ENCODE measurements at regions not wholly inside any gene's neighbourhood (a gene's known extent, or its start where the extent isn't known, plus 50 kb on each side); places are given as distances from the start of the nearest gene placed in this dataset.

GRCh38 chr14:89660166-89660565 is 243.1 kb upstream of the FOXN3 start:
- TF ChIP-seq CTCF (IDR thresholded peaks at IDR 0.05): no peak
- peaks cover 0 to 19% of the 10 kb centered on the region in 2 donors for H3K4me1 ChIP-seq
- H3K4me3 ChIP-seq: no peak overlapping the region
- peak overlapping the region; percentile 71 to 74 for H3K27ac ChIP-seq
- no peaks in the 10 kb centered on the region for H3K9me3 ChIP-seq
- DNase-seq (ENCODE audit: low spot score): no peak
- no peaks in the 10 kb centered on the region for H3K27me3 ChIP-seq
- no peaks in the 10 kb centered on the region for H3K36me3 ChIP-seq

- Histone ChIP-seq H3K4me1 (peaks cover 0 to 19% of the 10 kb centered on the region in 2 donors), H3K36me3 (no peaks in the 10 kb centered on the region), H3K9me3 (no peaks in the 10 kb centered on the region), H3K27me3 (no peaks in the 10 kb centered on the region), H3K27ac (peak overlapping the region; percentile 44 to 74), H3K4me3 (no peak overlapping the region)
- no peak for DNase-seq (ENCODE audit: low spot score)
- no peak for TF ChIP-seq CTCF (IDR thresholded peaks at IDR 0.05)
These were observed 242.1 kb upstream of the FOXN3 start for GRCh38 chr14:89658977-89659670.

GRCh38 chr14:89657014-89657413 is 240.0 kb upstream of the FOXN3 start:
- H3K27ac ChIP-seq: no peak overlapping the region
- no peak for TF ChIP-seq CTCF (IDR thresholded peaks at IDR 0.05)
- H3K4me3 ChIP-seq: no peak overlapping the region
- no peak for DNase-seq (ENCODE audit: low spot score)
- H3K27me3 ChIP-seq: no peaks in the 10 kb centered on the region
- no peaks in the 10 kb centered on the region for H3K36me3 ChIP-seq
- no peaks in the 10 kb centered on the region for H3K9me3 ChIP-seq
- H3K4me1 ChIP-seq: peaks cover 0 to 19% of the 10 kb centered on the region in 2 donors

- no peak for TF ChIP-seq CTCF (IDR thresholded peaks at IDR 0.05)
- Histone ChIP-seq H3K4me3 (no peak overlapping the region), H3K27me3 (no peaks in the 10 kb centered on the region), H3K27ac (no peak overlapping the region), H3K36me3 (no peaks in the 10 kb centered on the region), H3K9me3 (no peaks in the 10 kb centered on the region), H3K4me1 (peaks cover 0 to 12% of the 10 kb centered on the region in 2 donors)
- DNase-seq (ENCODE audit: low spot score): no peak
These were observed 238.0 kb upstream of the FOXN3 start for GRCh38 chr14:89654998-89655397.

GRCh38 chr14:89652352-89652751 is 235.3 kb upstream of the FOXN3 start:
- H3K27ac ChIP-seq: no peak overlapping the region
- DNase-seq (ENCODE audit: low spot score): no peak
- H3K36me3 ChIP-seq: no peaks in the 10 kb centered on the region
- H3K9me3 ChIP-seq: no peaks in the 10 kb centered on the region
- H3K27me3 ChIP-seq: no peaks in the 10 kb centered on the region
- no peak overlapping the region for H3K4me3 ChIP-seq
- no peak for TF ChIP-seq CTCF (IDR thresholded peaks at IDR 0.05)
- no peaks in the 10 kb centered on the region for H3K4me1 ChIP-seq

- no peaks in the 10 kb centered on the region for H3K9me3 ChIP-seq
- DNase-seq (ENCODE audit: low spot score): no peak
- no peaks in the 10 kb centered on the region for H3K36me3 ChIP-seq
- no peak overlapping the region for H3K4me3 ChIP-seq
- H3K4me1 ChIP-seq: no peaks in the 10 kb centered on the region
- no peaks in the 10 kb centered on the region for H3K27me3 ChIP-seq
- no peak overlapping the region for H3K27ac ChIP-seq
- no peak for TF ChIP-seq CTCF (IDR thresholded peaks at IDR 0.05)
These were observed 234.8 kb upstream of the FOXN3 start for GRCh38 chr14:89651805-89652204.
